ENCODE measurements at regions not wholly inside any gene's neighbourhood (a gene's known extent, or its start where the extent isn't known, plus 50 kb on each side); places are given as distances from the start of the nearest gene placed in this dataset.

DNA sequence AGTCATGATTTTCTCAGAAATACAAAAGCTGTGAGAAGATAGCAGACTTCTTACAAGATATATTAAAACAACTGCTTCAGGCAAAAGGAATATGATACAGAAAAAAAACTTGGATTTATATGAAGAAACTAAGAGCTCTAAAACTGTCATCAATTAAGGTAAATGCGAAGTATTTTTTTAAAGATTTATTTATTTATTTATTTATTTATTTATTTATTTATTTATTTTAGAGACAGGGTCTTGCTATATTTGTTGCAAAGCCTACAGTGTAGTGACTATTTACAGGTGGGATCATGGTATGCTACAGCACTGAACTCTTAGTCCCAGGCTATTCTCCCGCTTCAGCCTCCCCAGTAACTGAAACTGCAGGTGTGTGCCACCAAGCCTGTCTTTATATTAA, 274.3 kb upstream of the BCHE start:
- no peak overlapping the region for H3K4me3 ChIP-seq
- intact Hi-C loops (cut with DNase I) = no loop called here
- WGBS = 93% methylated on average over 2 of the region's 2 CpGs
- H3K9me3 ChIP-seq = no peaks in the 10 kb centered on the region
- H3K36me3 ChIP-seq = no peaks in the 10 kb centered on the region
- H3K27me3 ChIP-seq (replicated peaks; ENCODE audit: insufficient read depth) = no peaks in the 10 kb centered on the region
- H3K27ac ChIP-seq = no peak overlapping the region
- DNase-seq (ENCODE audit: low spot score) = no peak
- TF ChIP-seq POLR2AphosphoS5 (IDR thresholded peaks at IDR 0.05) (no peak), POLR2A (IDR thresholded peaks at IDR 0.05) (no peak)
- TF ChIP-seq, protein P1, sequence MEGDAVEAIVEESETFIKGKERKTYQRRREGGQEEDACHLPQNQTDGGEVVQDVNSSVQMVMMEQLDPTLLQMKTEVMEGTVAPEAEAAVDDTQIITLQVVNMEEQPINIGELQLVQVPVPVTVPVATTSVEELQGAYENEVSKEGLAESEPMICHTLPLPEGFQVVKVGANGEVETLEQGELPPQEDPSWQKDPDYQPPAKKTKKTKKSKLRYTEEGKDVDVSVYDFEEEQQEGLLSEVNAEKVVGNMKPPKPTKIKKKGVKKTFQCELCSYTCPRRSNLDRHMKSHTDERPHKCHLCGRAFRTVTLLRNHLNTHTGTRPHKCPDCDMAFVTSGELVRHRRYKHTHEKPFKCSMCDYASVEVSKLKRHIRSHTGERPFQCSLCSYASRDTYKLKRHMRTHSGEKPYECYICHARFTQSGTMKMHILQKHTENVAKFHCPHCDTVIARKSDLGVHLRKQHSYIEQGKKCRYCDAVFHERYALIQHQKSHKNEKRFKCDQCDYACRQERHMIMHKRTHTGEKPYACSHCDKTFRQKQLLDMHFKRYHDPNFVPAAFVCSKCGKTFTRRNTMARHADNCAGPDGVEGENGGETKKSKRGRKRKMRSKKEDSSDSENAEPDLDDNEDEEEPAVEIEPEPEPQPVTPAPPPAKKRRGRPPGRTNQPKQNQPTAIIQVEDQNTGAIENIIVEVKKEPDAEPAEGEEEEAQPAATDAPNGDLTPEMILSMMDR (IDR thresholded peaks at IDR 0.05) = no peak
- H3K4me1 ChIP-seq (replicated peaks) = no peaks in the 10 kb centered on the region

DNA sequence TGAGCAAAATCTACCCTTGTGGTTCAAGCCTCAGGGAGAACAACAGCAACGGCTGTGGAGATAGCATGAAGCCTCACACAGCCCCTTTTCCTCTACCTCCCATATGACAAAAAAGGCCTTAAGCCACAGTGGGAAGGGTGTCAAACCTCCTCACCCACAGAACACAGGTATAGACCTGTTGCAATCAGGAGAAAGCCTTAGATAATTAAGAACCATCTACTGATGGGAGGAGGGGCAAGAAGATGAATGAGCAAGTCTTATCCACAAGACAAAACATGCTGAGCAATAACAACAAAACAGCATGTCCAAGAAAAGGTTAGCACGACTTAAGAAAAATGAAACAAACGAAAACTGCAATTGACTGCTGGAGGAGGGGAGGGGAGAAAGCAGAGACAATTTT, 272.9 kb upstream of the BCHE start:
- DNase-seq (ENCODE audit: low spot score) = no peak
- intact Hi-C loops (cut with DNase I) = no loop called here
- Histone ChIP-seq H3K36me3 (no peaks in the 10 kb centered on the region), H3K4me1 (replicated peaks) (no peaks in the 10 kb centered on the region), H3K27ac (no peak overlapping the region), H3K9me3 (no peaks in the 10 kb centered on the region), H3K27me3 (replicated peaks; ENCODE audit: insufficient read depth) (no peaks in the 10 kb centered on the region), H3K4me3 (no peak overlapping the region)
- TF ChIP-seq POLR2AphosphoS5 (IDR thresholded peaks at IDR 0.05) (no peak), POLR2A (IDR thresholded peaks at IDR 0.05) (no peak)
- TF ChIP-seq, protein P1 (IDR thresholded peaks at IDR 0.05) = no peak
- 58% methylated on average over 3 of the region's 3 CpGs for WGBS

DNA sequence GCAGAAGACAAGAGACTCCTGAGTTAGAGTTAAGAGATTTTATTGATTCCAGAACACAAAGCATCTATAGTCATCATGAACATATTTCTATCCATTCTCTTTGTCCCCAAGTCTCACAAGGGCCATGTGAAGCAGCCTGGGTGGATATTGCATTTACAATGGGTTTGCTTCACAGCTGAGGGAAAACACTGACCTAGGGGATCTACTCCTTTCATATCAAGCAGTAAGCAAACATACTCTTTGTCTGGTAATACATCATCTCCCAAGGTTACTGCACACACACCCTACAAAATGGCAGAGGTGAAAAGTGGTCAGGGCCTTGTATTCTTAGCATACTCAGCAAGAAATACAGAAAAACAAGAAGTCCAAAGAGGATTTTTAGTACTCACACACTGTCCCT, 267.7 kb upstream of the BCHE start:
- no peaks in the 10 kb centered on the region for H3K27me3 ChIP-seq (replicated peaks; ENCODE audit: insufficient read depth)
- TF ChIP-seq POLR2A (IDR thresholded peaks at IDR 0.05) (no peak), POLR2AphosphoS5 (IDR thresholded peaks at IDR 0.05) (no peak)
- TF ChIP-seq, protein P1 (IDR thresholded peaks at IDR 0.05) = no peak
- H3K9me3 ChIP-seq = no peaks in the 10 kb centered on the region
- H3K4me1 ChIP-seq (replicated peaks) = no peaks in the 10 kb centered on the region
- H3K4me3 ChIP-seq = no peak overlapping the region
- no peak for DNase-seq (ENCODE audit: low spot score)
- intact Hi-C loops (cut with DNase I) = no loop called here
- no peak overlapping the region for H3K27ac ChIP-seq
- H3K36me3 ChIP-seq = no peaks in the 10 kb centered on the region

DNA sequence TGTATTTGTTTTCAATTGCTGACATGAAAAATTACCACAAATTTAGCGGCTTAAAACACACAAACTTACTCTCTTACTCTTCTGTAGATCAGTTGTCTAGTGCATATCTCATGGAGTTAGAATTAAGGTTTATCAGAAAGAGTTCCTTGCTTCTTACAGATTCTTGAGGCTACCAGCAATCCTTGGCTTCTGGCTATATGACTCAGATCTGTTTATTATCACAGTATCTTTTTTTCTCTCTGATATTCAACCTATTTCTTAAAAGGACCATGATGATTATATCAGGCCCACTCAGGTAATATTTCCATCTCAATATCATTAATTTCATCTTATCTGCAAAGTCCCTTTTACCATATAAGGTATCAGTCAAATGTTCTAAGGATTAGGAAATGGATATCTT, 263.5 kb upstream of the BCHE start:
- Histone ChIP-seq H3K4me1 (replicated peaks) (no peaks in the 10 kb centered on the region), H3K9me3 (no peaks in the 10 kb centered on the region), H3K4me3 (no peak overlapping the region), H3K27me3 (replicated peaks; ENCODE audit: insufficient read depth) (no peaks in the 10 kb centered on the region), H3K27ac (no peak overlapping the region), H3K36me3 (no peaks in the 10 kb centered on the region)
- TF ChIP-seq, protein P1 (IDR thresholded peaks at IDR 0.05) = no peak
- TF ChIP-seq POLR2A (IDR thresholded peaks at IDR 0.05) = no peak
- TF ChIP-seq POLR2AphosphoS5 (IDR thresholded peaks at IDR 0.05) = no peak
- DNase-seq (ENCODE audit: low spot score) = no peak
- intact Hi-C loops (cut with DNase I) = no loop called here
- 98% methylated on average over 1 of the region's 1 CpG for WGBS

DNA sequence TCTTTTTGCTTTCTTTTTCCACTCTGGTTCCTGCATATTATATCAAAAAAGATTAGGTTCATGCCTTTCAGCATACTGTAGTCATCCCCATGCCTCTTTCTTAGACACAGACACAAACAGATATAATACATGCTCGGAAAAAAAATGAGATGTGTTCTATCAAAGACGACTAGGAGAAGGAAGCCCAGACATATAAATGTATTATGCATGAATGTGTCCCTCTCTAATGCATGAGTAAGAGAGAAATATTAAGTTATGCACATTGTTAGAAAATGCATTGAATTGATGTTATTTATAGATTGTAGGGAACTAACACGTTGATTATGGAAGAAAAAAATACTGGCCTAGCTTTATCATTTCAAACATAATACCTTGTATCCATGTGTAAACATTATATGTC, 252.4 kb upstream of the BCHE start:
- no peak overlapping the region for H3K4me3 ChIP-seq
- H3K27me3 ChIP-seq (replicated peaks; ENCODE audit: insufficient read depth) = no peaks in the 10 kb centered on the region
- H3K27ac ChIP-seq = no peak overlapping the region
- intact Hi-C loops (cut with DNase I) = no loop called here
- no peak for DNase-seq (ENCODE audit: low spot score)
- no peaks in the 10 kb centered on the region for H3K4me1 ChIP-seq (replicated peaks)
- 79% methylated on average over 3 of the region's 3 CpGs for WGBS
- TF ChIP-seq, protein P1 (IDR thresholded peaks at IDR 0.05) = no peak
- no peak for TF ChIP-seq POLR2A (IDR thresholded peaks at IDR 0.05)
- TF ChIP-seq POLR2AphosphoS5 (IDR thresholded peaks at IDR 0.05) = no peak
- H3K9me3 ChIP-seq = no peaks in the 10 kb centered on the region
- no peaks in the 10 kb centered on the region for H3K36me3 ChIP-seq

Data from prostate gland (tissue), 2 donors.